Psoas muscle (tissue), 7 donors: ENCODE measurements at regions not wholly inside any gene's neighbourhood (a gene's known extent, or its start where the extent isn't known, plus 50 kb on each side); places are given as distances from the start of the nearest gene placed in this dataset.

Source experiments
- ATAC-seq, 4 donors: fragments of 200-7000 bp; cut with Tn5 transposase; one replicate each; pipeline ENCODE4 v1.9.1; 2020; ENCODE audit warnings: moderate library complexity in 3 of 4, mild to moderate bottlenecking in 2 of 4
- DNase-seq, 2 donors: peaks; one replicate each; pipeline ENCODE4 v3.0.0-alpha.2; 2020
- H3K27ac ChIP-seq: fragments of 200-600 bp; one replicate; pipeline ENCODE4 v1.8.0; 2022
- H3K27me3 ChIP-seq, 3 donors: fragments of 200-600 bp in 1 of 3; one replicate each; pipeline versions ENCODE4 v1.6.1 to v1.8.0; 2013 to 2022; ENCODE audit warnings: low read length in 2 of 3, mild to moderate bottlenecking in 2 of 3, moderate library complexity in 1 of 3; ENCODE audit not compliant: insufficient read depth in 3 of 3
- H3K36me3 ChIP-seq, 2 donors: fragments of 200-600 bp in 1 of 2; one replicate each; pipeline versions ENCODE4 v1.6.1 to v1.8.0; 2013 to 2022; ENCODE audit warnings: low read depth in 1 of 2, mild to moderate bottlenecking in 1 of 2, moderate library complexity in 1 of 2; ENCODE audit not compliant: insufficient read depth in 1 of 2
- H3K4me1 ChIP-seq: fragments of 200-600 bp; one replicate; pipeline ENCODE4 v1.8.0; 2022
- H3K4me3 ChIP-seq: fragments of 200-600 bp; one replicate; pipeline ENCODE4 v1.8.0; 2022; ENCODE audit warnings: mild to moderate bottlenecking
- H3K9me3 ChIP-seq: fragments of 200-600 bp; one replicate; pipeline ENCODE4 v1.8.0; 2022
- WGBS, 3 donors: extraction: QIAGEN DNeasy Blood & Tissue Kit; methylation state at CpG; one replicate each; pipeline versions ENCODE4 v1.1.6 to v1.1.7; 2013; 5-methylcytosine and 5-hydroxymethylcytosine counted together
- intact Hi-C, 2 donors: fragments of 100-400 bp; cut with DNase I; formaldehyde crosslinking; loops; one replicate each; pipeline versions ENCODE4 v1.11.0 to v1.14.2; 2022
- TF ChIP-seq, protein P1 (sequence below): fragments of 200-600 bp; IDR thresholded peaks from one replicate; pipeline ENCODE4 v1.8.0; 2022; ENCODE audit warnings: antibody characterized with exemption
- donor health status: healthy with polysubstance abuse.
- donor health status: DM: no; HTN: no; CAD: no; lungs with moderate emphysema.
- donor health status: Bipolar disorder and iron deficiency.
- donor health status: healthy.
- donor health status: DM: yes; HTN: yes; CAD: no.
- donor health status: DM: no; HTN: no; CAD: no.
- donor health status: DM: yes; HTN: yes; CAD: no.

DNA sequence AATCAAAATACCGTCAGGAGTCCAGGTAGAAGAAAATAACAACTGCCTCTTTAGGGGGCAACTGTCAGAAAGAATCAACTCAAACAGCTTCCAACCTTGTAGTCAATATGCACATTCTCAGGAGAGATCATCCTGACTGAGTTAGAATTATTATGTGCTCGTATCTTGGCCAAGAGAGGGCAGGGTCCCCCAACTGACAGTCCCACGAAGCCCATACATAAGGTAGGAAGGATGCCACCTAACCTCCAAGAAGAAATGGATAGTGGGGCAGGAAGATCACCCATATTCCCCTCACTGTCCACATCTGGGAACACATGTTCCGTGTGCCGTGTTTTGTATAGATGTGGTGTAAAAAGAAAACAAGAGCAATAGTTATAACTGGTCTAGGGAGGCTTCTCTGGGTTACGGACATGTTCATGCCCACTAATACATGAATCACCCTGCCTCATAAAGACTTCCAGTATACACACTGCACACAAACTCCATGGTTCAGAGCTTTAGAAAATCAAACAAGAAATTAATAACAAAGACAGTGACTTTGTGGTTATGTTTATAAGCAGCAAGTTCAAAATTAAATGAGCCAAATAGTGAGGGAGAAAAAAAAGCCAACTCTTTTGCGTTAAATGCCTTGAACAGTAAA lies 295.6 kb downstream of the FGFR2 start:
- no peak overlapping the region for H3K27ac ChIP-seq
- no peak overlapping the region for H3K4me3 ChIP-seq
- no peaks in the 10 kb centered on the region for H3K4me1 ChIP-seq
- H3K27me3 ChIP-seq = peaks cover 0 to 4% (median 0%) of the 10 kb centered on the region in 3 donors
- TF ChIP-seq, protein P1, sequence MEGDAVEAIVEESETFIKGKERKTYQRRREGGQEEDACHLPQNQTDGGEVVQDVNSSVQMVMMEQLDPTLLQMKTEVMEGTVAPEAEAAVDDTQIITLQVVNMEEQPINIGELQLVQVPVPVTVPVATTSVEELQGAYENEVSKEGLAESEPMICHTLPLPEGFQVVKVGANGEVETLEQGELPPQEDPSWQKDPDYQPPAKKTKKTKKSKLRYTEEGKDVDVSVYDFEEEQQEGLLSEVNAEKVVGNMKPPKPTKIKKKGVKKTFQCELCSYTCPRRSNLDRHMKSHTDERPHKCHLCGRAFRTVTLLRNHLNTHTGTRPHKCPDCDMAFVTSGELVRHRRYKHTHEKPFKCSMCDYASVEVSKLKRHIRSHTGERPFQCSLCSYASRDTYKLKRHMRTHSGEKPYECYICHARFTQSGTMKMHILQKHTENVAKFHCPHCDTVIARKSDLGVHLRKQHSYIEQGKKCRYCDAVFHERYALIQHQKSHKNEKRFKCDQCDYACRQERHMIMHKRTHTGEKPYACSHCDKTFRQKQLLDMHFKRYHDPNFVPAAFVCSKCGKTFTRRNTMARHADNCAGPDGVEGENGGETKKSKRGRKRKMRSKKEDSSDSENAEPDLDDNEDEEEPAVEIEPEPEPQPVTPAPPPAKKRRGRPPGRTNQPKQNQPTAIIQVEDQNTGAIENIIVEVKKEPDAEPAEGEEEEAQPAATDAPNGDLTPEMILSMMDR = no peak
- ATAC-seq (no peak), DNase-seq (no peak)
- intact Hi-C loops = no loop called here
- H3K9me3 ChIP-seq = no peaks in the 10 kb centered on the region
- WGBS, 3 donors = 76 to 77% (median 77%) methylated on average over 7 of the region's 7 CpGs
- H3K36me3 ChIP-seq = no peaks in the 10 kb centered on the region

DNA sequence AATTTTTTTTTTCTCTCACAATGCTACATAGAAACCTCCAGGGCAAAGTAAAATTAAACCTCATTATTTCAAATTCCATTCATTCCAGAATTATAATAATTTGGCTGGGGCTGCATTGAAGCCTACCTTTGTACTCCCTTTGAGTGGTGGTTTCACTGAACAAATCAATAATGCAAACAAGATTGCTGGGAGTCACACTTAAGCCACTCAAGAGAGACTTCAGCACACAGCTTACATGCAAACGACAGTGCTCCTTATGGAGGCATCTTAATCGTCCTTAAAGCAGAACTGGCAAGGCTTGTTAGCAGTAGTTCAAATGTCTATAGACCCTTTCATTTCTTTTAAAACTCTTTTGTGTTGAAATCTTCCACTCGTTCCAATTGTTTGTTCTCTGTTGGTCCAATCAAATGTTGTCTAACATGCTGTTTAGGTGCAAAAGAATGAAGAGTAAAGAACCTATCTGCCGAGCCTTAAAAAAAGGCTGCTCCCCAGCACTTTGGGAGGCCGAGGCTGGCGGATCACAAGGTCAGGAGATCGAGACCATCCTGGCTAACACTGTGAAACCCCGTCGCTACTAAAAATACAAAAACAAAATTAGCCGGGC lies 294.9 kb downstream of the FGFR2 start:
- DNase-seq (no peak), ATAC-seq (no peak)
- no peak overlapping the region for H3K4me3 ChIP-seq
- H3K27me3 ChIP-seq = peaks cover 0 to 4% (median 0%) of the 10 kb centered on the region in 3 donors
- intact Hi-C loops = no loop called here
- TF ChIP-seq, protein P1 = no peak
- H3K36me3 ChIP-seq = no peaks in the 10 kb centered on the region
- no peaks in the 10 kb centered on the region for H3K4me1 ChIP-seq
- no peak overlapping the region for H3K27ac ChIP-seq
- no peaks in the 10 kb centered on the region for H3K9me3 ChIP-seq
- WGBS, 3 donors = 70 to 75% (median 72%) methylated on average over 10 of the region's 10 CpGs

- Histone ChIP-seq H3K27me3 (peaks cover 0 to 1% (median 0%) of the 10 kb centered on the region in 3 donors), H3K4me3 (no peak overlapping the region), H3K36me3 (no peaks in the 10 kb centered on the region), H3K27ac (no peak overlapping the region), H3K9me3 (no peaks in the 10 kb centered on the region), H3K4me1 (no peaks in the 10 kb centered on the region)
- ATAC-seq = no peak
- intact Hi-C loops = no loop called here
- DNase-seq = no peak
- TF ChIP-seq, protein P1 = no peak
- WGBS, 3 donors = 59 to 75% (median 63%) methylated on average over 2 of the region's 2 CpGs
Observed at GRCh38 chr10:121305066-121305465, 293.2 kb downstream of the FGFR2 start.

DNA sequence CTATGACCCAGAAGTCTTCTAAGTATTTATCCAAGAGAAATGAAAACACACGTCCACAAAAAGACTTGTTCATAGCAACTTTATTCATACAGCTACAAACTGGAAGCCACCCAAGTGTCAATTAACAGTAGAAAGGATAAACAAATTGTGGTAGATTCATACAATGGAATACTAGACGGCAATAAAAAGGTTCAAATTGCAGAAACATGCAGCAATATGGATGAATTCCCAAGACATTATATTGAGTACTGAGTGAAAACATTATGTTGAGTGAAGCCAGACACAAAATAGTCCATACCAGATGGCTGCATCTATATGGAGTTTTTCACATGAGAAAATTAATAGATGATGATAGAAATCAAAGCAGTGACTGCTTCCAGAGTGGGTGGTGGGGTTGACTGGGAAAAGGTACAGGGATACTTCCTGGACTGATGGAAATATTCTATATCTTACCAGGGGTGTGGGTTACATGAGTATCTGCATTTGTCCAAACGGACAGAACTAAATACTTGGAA lies 292.0 kb downstream of the FGFR2 start:
- TF ChIP-seq, protein P1 = no peak
- no peaks in the 10 kb centered on the region for H3K4me1 ChIP-seq
- H3K9me3 ChIP-seq = no peaks in the 10 kb centered on the region
- no peaks in the 10 kb centered on the region for H3K27me3 ChIP-seq
- 55 to 59% (median 57%) methylated on average over 3 of the region's 3 CpGs for WGBS, 3 donors
- no peak for DNase-seq
- H3K4me3 ChIP-seq = no peak overlapping the region
- no peaks in the 10 kb centered on the region for H3K36me3 ChIP-seq
- no peak for ATAC-seq
- no peak overlapping the region for H3K27ac ChIP-seq
- intact Hi-C loops = no loop called here
